HCT116 (cell line): ENCODE measurements at regions not wholly inside any gene's neighbourhood (a gene's known extent, or its start where the extent isn't known, plus 50 kb on each side); places are given as distances from the start of the nearest gene placed in this dataset.
"Not testable (repeated sequence)": the region's sequence is repeated elsewhere in the genome, so short reads cannot be mapped to it uniquely, and the experiment has no call there.

ENCODE experiments used
- POLR2A ChIP-seq: IDR thresholded peaks from 2 replicates; pipeline ENCODE4 v1.7.0; 2011; ENCODE audit warnings: borderline replicate concordance; ENCODE audit not compliant: insufficient read depth, insufficient read length; ENCODE audit errors: extremely low read depth
- SP1 ChIP-seq: IDR thresholded peaks from 2 replicates; pipeline ENCODE4 v1.6.1; 2012; ENCODE audit warnings: low read depth

GRCh38 chrX:27156921-27157320 lies 306.2 kb downstream of the PPP4R3C start:
- TF ChIP-seq SP1, POLR2A: not testable (repeated sequence)
